Esophagus muscularis mucosa (tissue), 4 donors: ENCODE measurements at regions not wholly inside any gene's neighbourhood (a gene's known extent, or its start where the extent isn't known, plus 50 kb on each side); places are given as distances from the start of the nearest gene placed in this dataset.

Experiments used
- EP300 ChIP-seq: sonication (generic); formaldehyde crosslinking; IDR thresholded peaks from one replicate; pipeline ENCODE4 v1.6.1; 2017; ENCODE audit warnings: antibody characterized with exemption
- POLR2A ChIP-seq: fragments of 450-650 bp; IDR thresholded peaks from one replicate; pipeline ENCODE4 v1.6.1; 2017; ENCODE audit warnings: antibody characterized with exemption, moderate library complexity, mild to moderate bottlenecking, low read depth
- POLR2AphosphoS5 ChIP-seq, 2 donors: sonication (generic); formaldehyde crosslinking; IDR thresholded peaks; one replicate each; pipeline ENCODE4 v1.6.1; 2017; ENCODE audit warnings: antibody characterized with exemption in 2 of 2
- TF ChIP-seq, protein P1 (sequence below), 3 experiments: fragments of 200-600 bp in 2 of 3; fragments of 450-650 bp in 1 of 3; sonication (generic) in 2 of 3; IDR thresholded peaks; one replicate each; pipeline ENCODE4 v1.5.1; 2017 to 2019; ENCODE audit warnings: antibody characterized with exemption in 3 of 3, mild to moderate bottlenecking in 2 of 3, moderate library complexity in 1 of 3

GRCh38 chr2:100765481-100765880, 54.5 kb upstream of the NPAS2 start:
- TF ChIP-seq, protein P1, sequence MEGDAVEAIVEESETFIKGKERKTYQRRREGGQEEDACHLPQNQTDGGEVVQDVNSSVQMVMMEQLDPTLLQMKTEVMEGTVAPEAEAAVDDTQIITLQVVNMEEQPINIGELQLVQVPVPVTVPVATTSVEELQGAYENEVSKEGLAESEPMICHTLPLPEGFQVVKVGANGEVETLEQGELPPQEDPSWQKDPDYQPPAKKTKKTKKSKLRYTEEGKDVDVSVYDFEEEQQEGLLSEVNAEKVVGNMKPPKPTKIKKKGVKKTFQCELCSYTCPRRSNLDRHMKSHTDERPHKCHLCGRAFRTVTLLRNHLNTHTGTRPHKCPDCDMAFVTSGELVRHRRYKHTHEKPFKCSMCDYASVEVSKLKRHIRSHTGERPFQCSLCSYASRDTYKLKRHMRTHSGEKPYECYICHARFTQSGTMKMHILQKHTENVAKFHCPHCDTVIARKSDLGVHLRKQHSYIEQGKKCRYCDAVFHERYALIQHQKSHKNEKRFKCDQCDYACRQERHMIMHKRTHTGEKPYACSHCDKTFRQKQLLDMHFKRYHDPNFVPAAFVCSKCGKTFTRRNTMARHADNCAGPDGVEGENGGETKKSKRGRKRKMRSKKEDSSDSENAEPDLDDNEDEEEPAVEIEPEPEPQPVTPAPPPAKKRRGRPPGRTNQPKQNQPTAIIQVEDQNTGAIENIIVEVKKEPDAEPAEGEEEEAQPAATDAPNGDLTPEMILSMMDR (IDR thresholded peaks at IDR 0.05): no peak
- TF ChIP-seq EP300 (no peak), POLR2A (no peak), POLR2AphosphoS5 (IDR thresholded peaks at IDR 0.05) (no peak)
